MM.1S (cell line): ENCODE measurements at regions not wholly inside any gene's neighbourhood (a gene's known extent, or its start where the extent isn't known, plus 50 kb on each side); places are given as distances from the start of the nearest gene placed in this dataset.

ENCODE experiments used
- DNase-seq: peaks from one replicate; pipeline ENCODE4 v3.0.0-alpha.2; 2015
- H2AFZ ChIP-seq: fragments of 300-600 bp; sonication (generic); 2 replicates; pipeline ENCODE4 v1.6.0; 2016; ENCODE audit warnings: antibody characterized with exemption, low read length
- H3F3A ChIP-seq: fragments of 300-600 bp; sonication (generic); 2 replicates; pipeline ENCODE4 v1.6.1; 2016; ENCODE audit warnings: mild to moderate bottlenecking, antibody characterized with exemption, low read length, moderate library complexity, mixed read lengths; ENCODE audit not compliant: insufficient read depth
- H3K27ac ChIP-seq: fragments of 300-600 bp; sonication (generic); 2 replicates; pipeline ENCODE4 v1.5.1; 2016; ENCODE audit warnings: mild to moderate bottlenecking, low read length
- H3K27me3 ChIP-seq: fragments of 300-600 bp; sonication (generic); replicated peaks from 2 replicates; pipeline ENCODE4 v1.6.0; 2016; ENCODE audit warnings: low read length; ENCODE audit not compliant: insufficient read depth
- H3K36me3 ChIP-seq: fragments of 300-600 bp; sonication (generic); replicated peaks from 2 replicates; pipeline ENCODE4 v1.6.1; 2016; ENCODE audit warnings: mild to moderate bottlenecking, low read length, mixed read lengths; ENCODE audit not compliant: insufficient read depth
- H3K4me1 ChIP-seq: fragments of 300-600 bp; sonication (generic); 2 replicates; pipeline ENCODE4 v1.6.1; 2016; ENCODE audit warnings: low read length, mixed read lengths
- H3K4me2 ChIP-seq: fragments of 300-600 bp; sonication (generic); 2 replicates; pipeline ENCODE4 v1.6.0; 2016; ENCODE audit warnings: low read depth, low read length
- H3K4me3 ChIP-seq: fragments of 300-600 bp; sonication (generic); 2 replicates; pipeline ENCODE4 v1.5.1; 2016; ENCODE audit warnings: low read length, mixed read lengths
- H3K79me2 ChIP-seq: fragments of 300-600 bp; sonication (generic); 2 replicates; pipeline ENCODE4 v1.6.1; 2016; ENCODE audit warnings: mixed run types, low read length, mixed read lengths
- H3K9ac ChIP-seq: fragments of 300-600 bp; sonication (generic); 2 replicates; pipeline ENCODE4 v1.6.1; 2016; ENCODE audit warnings: low read length, mixed read lengths
- H3K9me2 ChIP-seq: fragments of 300-600 bp; sonication (generic); replicated peaks from 2 replicates; pipeline ENCODE4 v1.6.1; 2016; ENCODE audit warnings: mild to moderate bottlenecking, low read length, mixed read lengths; ENCODE audit not compliant: insufficient read depth
- H3K9me3 ChIP-seq: fragments of 300-600 bp; sonication (generic); replicated peaks from 2 replicates; pipeline ENCODE4 v1.6.1; 2016; ENCODE audit warnings: mild to moderate bottlenecking, low read length, mixed read lengths; ENCODE audit not compliant: insufficient read depth
- H4K20me1 ChIP-seq: fragments of 300-600 bp; sonication (generic); 2 replicates; pipeline ENCODE4 v1.6.1; 2016; ENCODE audit warnings: mild to moderate bottlenecking, low read length, moderate library complexity, mixed read lengths; ENCODE audit not compliant: insufficient read depth
- CTCF ChIP-seq: fragments of 300-600 bp; sonication (generic); IDR thresholded peaks from 2 replicates; pipeline ENCODE4 v1.5.1; 2016; ENCODE audit warnings: antibody characterized with exemption, low read length, mixed read lengths
- EZH2 ChIP-seq: fragments of 300-600 bp; sonication (generic); optimal IDR thresholded peaks from 2 replicates; pipeline ENCODE3; 2017; ENCODE audit warnings: low read depth, mild to moderate bottlenecking, antibody characterized with exemption, low read length, mixed read lengths
- EZH2phosphoT487 ChIP-seq: fragments of 300-600 bp; sonication (generic); IDR thresholded peaks from 2 replicates; pipeline ENCODE4 v1.6.1; 2018; ENCODE audit warnings: antibody characterized with exemption, low read length

DNA sequence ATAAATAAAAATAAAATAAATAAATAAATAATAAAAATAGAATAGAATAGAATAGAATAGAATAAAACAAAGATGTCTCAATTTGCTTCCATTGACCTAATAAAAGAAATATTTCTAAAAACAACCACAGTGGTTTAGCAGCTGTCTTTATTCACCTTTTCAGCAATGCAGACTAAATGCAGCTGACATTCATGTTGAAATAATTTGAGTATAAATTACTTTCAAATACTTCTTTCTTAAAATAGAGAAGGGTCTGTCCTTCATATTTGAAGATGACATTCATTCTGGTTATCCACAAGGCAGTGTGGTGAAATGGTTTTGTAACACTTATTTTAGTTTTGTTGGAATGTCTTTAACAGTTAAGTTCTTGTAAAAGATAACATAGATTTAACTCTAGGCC is 469.4 kb downstream of the IRS1 start:
- peaks cover 8% of the 10 kb centered on the region for H3K4me1 ChIP-seq
- no peaks in the 10 kb centered on the region for H3K9me2 ChIP-seq
- TF ChIP-seq EZH2 (no peak), CTCF (no peak), EZH2phosphoT487 (no peak)
- H3K79me2 ChIP-seq = no peaks in the 10 kb centered on the region
- no peak overlapping the region for H3K9ac ChIP-seq
- no peaks in the 10 kb centered on the region for H4K20me1 ChIP-seq
- no peak overlapping the region for H3K27ac ChIP-seq
- DNase-seq = no peak
- H3K4me3 ChIP-seq = no peak overlapping the region
- H3F3A ChIP-seq = peaks cover 5% of the 10 kb centered on the region; the same call in 1 of the 2 replicates
- no peaks in the 10 kb centered on the region for H3K27me3 ChIP-seq
- no peaks in the 10 kb centered on the region for H3K9me3 ChIP-seq
- no peaks in the 10 kb centered on the region for H3K36me3 ChIP-seq
- no peak overlapping the region for H3K4me2 ChIP-seq
- no peak overlapping the region for H2AFZ ChIP-seq

DNA sequence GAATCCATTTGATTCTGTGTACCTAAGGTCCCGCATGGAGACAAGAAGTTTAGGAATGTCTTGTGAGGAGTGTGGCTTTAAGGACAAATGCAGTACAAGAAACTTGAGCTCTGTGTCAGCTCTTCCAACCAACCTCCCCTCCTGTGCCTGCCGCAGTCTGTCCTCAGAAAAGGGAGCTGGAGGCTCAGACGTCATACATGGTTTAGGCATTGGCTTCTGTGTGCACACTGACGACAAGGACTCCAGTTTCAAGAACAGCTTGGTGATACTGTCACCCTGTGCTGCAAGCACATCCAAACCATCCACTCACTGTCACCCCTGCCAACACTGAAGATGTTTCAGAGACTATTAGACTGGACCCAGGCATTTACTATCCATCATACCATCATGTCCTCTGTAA is 470.4 kb downstream of the IRS1 start:
- no peak for DNase-seq
- no peak overlapping the region for H2AFZ ChIP-seq
- TF ChIP-seq EZH2phosphoT487 (no peak), CTCF (no peak), EZH2 (no peak)

DNA sequence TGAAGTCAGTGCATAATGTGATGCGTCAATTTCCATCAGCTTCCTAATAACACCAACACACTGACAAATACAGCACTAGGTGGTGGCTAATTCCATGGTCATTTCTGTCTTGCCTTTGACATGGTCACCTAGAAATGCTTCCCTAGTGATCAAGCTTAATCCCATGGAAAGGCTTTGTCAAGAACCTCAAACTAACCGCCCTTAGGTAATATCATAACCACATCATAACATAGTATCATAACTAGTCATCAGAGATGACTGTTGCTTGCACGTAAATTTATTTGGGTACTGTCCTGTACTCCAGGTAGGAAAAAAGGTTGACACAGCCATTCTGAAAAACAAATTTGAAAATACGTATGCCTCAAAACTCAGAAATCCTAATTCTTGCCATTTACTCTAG is 471.8 kb downstream of the IRS1 start:
- Histone ChIP-seq H3K9me3 (no peaks in the 10 kb centered on the region), H3K4me1 (no peaks in the 10 kb centered on the region), H3K9me2 (no peaks in the 10 kb centered on the region), H3K4me2 (no peak overlapping the region), H3K36me3 (no peaks in the 10 kb centered on the region), H3K79me2 (no peaks in the 10 kb centered on the region), H3K9ac (no peak overlapping the region), H3F3A (no peaks in the 10 kb centered on the region), H3K27ac (no peak overlapping the region), H4K20me1 (no peaks in the 10 kb centered on the region), H3K27me3 (no peaks in the 10 kb centered on the region), H3K4me3 (no peak overlapping the region), H2AFZ (no peak overlapping the region)
- DNase-seq = no peak
- TF ChIP-seq EZH2 = no peak
- no peak for TF ChIP-seq CTCF
- TF ChIP-seq EZH2phosphoT487 = no peak

More for the DNA sequence above, 470.4 kb downstream of the IRS1 start:
- Histone ChIP-seq H3K9me3 (no peaks in the 10 kb centered on the region), H3K4me3 (no peak overlapping the region), H3K4me2 (no peak overlapping the region), H3K27me3 (no peaks in the 10 kb centered on the region), H3K27ac (no peak overlapping the region), H3K36me3 (no peaks in the 10 kb centered on the region), H3K9me2 (no peaks in the 10 kb centered on the region), H3F3A (no peaks in the 10 kb centered on the region), H3K9ac (no peak overlapping the region), H4K20me1 (no peaks in the 10 kb centered on the region), H3K4me1 (no peaks in the 10 kb centered on the region), H3K79me2 (no peaks in the 10 kb centered on the region)
